SH-SY5Y (cell line): ENCODE measurements at regions not wholly inside any gene's neighbourhood (a gene's known extent, or its start where the extent isn't known, plus 50 kb on each side); places are given as distances from the start of the nearest gene placed in this dataset.

Experiments
- GATA2 ChIP-seq: IDR thresholded peaks from 2 replicates; pipeline ENCODE4 v1.6.1; 2011; ENCODE audit warnings: mild to moderate bottlenecking, low read depth, low read length
- GATA3 ChIP-seq: IDR thresholded peaks from 2 replicates; pipeline ENCODE4 v1.6.1; 2011; ENCODE audit warnings: low read depth, mild to moderate bottlenecking, low read length, moderate library complexity

- TF ChIP-seq GATA2 (no peak), GATA3 (no peak)
Observed at GRCh38 chr1:239707615-239708014, 321.2 kb downstream of the CHRM3 start.

GRCh38 chr1:239708622-239709021, 322.3 kb downstream of the CHRM3 start:
- TF ChIP-seq GATA3 (no peak), GATA2 (no peak)

GRCh38 chr1:239711768-239712167, 325.4 kb downstream of the CHRM3 start:
- TF ChIP-seq GATA3 = no peak
- TF ChIP-seq GATA2 = no peak

- TF ChIP-seq GATA3 (peak; percentile 94), GATA2 (peak; percentile 72; the same call in 1 of the 2 replicates)
Observed at GRCh38 chr1:239717097-239717917, 330.9 kb downstream of the CHRM3 start.

- TF ChIP-seq GATA3 (no peak), GATA2 (no peak)
Observed at GRCh38 chr1:239717918-239718184, 331.5 kb downstream of the CHRM3 start.

- no peak for TF ChIP-seq GATA2
- no peak for TF ChIP-seq GATA3
Observed at GRCh38 chr1:239718571-239718970, 332.2 kb downstream of the CHRM3 start.

- TF ChIP-seq GATA3 = no peak
- no peak for TF ChIP-seq GATA2
Observed at GRCh38 chr1:239718997-239719628, 332.7 kb downstream of the CHRM3 start.

- TF ChIP-seq GATA2 (no peak), GATA3 (no peak)
Observed at GRCh38 chr1:239719642-239720258, 333.4 kb downstream of the CHRM3 start.

GRCh38 chr1:239722035-239722434, 335.7 kb downstream of the CHRM3 start:
- TF ChIP-seq GATA2 = no peak
- no peak for TF ChIP-seq GATA3

- TF ChIP-seq GATA2 (no peak), GATA3 (no peak)
Observed at GRCh38 chr1:239723776-239724367, 337.5 kb downstream of the CHRM3 start.

- no peak for TF ChIP-seq GATA2
- no peak for TF ChIP-seq GATA3
Observed at GRCh38 chr1:239725371-239725770, 339.0 kb downstream of the CHRM3 start.

- no peak for TF ChIP-seq GATA2
- TF ChIP-seq GATA3 = no peak
Observed at GRCh38 chr1:239725933-239726332, 339.6 kb downstream of the CHRM3 start.

GRCh38 chr1:239730378-239730777, 344.0 kb downstream of the CHRM3 start:
- TF ChIP-seq GATA3 (no peak), GATA2 (no peak)

GRCh38 chr1:239731082-239731748, 344.8 kb downstream of the CHRM3 start:
- no peak for TF ChIP-seq GATA2
- no peak for TF ChIP-seq GATA3

GRCh38 chr1:239732770-239733169, 346.4 kb downstream of the CHRM3 start:
- TF ChIP-seq GATA2 = no peak
- no peak for TF ChIP-seq GATA3
